OCI-LY1 (cell line): ENCODE measurements at regions not wholly inside any gene's neighbourhood (a gene's known extent, or its start where the extent isn't known, plus 50 kb on each side); places are given as distances from the start of the nearest gene placed in this dataset.
"Not testable (repeated sequence)": the region's sequence is repeated elsewhere in the genome, so short reads cannot be mapped to it uniquely, and the experiment has no call there.

ENCODE experiments used
- H2AFZ ChIP-seq: fragments of 200-600 bp; sonication (generic), shearing (Covaris generic); 2 replicates; pipeline ENCODE4 v1.6.0; 2014; ENCODE audit warnings: antibody characterized with exemption, mild to moderate bottlenecking, low read length
- H3F3A ChIP-seq: fragments of 200-600 bp; sonication (generic), shearing (Covaris generic); 2 replicates; pipeline ENCODE4 v1.6.0; 2014; ENCODE audit warnings: mild to moderate bottlenecking, antibody characterized with exemption, low read length, moderate library complexity; ENCODE audit not compliant: insufficient read depth
- H3K27ac ChIP-seq: fragments of 200-600 bp; sonication (generic); 2 replicates; pipeline ENCODE4 v1.5.1; 2014; ENCODE audit warnings: low read length, mixed run types, mild to moderate bottlenecking, low read depth; ENCODE audit not compliant: poor library complexity, severe bottlenecking
- H3K27me3 ChIP-seq: fragments of 200-600 bp; sonication (generic); 2 replicates; pipeline ENCODE4 v1.6.0; 2014; ENCODE audit warnings: antibody characterized with exemption, mild to moderate bottlenecking, low read length, moderate library complexity; ENCODE audit not compliant: insufficient read depth
- H3K36me3 ChIP-seq: fragments of 200-600 bp; sonication (generic); 2 replicates; pipeline ENCODE4 v1.6.1; 2014; ENCODE audit warnings: mild to moderate bottlenecking, antibody characterized with exemption, low read length, moderate library complexity, mixed read lengths; ENCODE audit not compliant: insufficient read depth
- H3K4me1 ChIP-seq: fragments of 200-600 bp; sonication (generic); 2 replicates; pipeline ENCODE4 v1.5.1; 2014; ENCODE audit warnings: mild to moderate bottlenecking, low read length, moderate library complexity; ENCODE audit not compliant: insufficient read depth, severe bottlenecking
- H3K4me2 ChIP-seq: fragments of 200-600 bp; sonication (generic), shearing (Covaris generic); 2 replicates; pipeline ENCODE4 v1.6.1; 2014; ENCODE audit warnings: low read length
- H3K4me3 ChIP-seq: fragments of 200-600 bp; sonication (generic); 2 replicates; pipeline ENCODE4 v1.5.1; 2014; ENCODE audit warnings: low read length, low read depth, mild to moderate bottlenecking, mixed read lengths; ENCODE audit not compliant: poor library complexity, severe bottlenecking
- H3K79me2 ChIP-seq: fragments of 200-600 bp; shearing (Covaris generic); 2 replicates; pipeline ENCODE4 v1.6.1; 2016; ENCODE audit warnings: mixed run types, low read length, mixed read lengths; ENCODE audit not compliant: insufficient read depth
- H3K9ac ChIP-seq: fragments of 200-600 bp; sonication (generic), shearing (Covaris generic); 2 replicates; pipeline ENCODE4 v1.6.1; 2014; ENCODE audit warnings: mild to moderate bottlenecking, low read length, mixed read lengths
- H3K9me2 ChIP-seq: fragments of 200-600 bp; sonication (generic), shearing (Covaris generic); 2 replicates; pipeline ENCODE4 v1.6.1; 2014; ENCODE audit warnings: low read depth, mild to moderate bottlenecking, low read length, mixed read lengths
- H3K9me3 ChIP-seq: fragments of 200-600 bp; shearing (Covaris generic); 2 replicates; pipeline ENCODE4 v1.6.1; 2014; ENCODE audit warnings: low read length, mixed read lengths
- H4K20me1 ChIP-seq: fragments of 200-600 bp; sonication (generic), shearing (Covaris generic); 2 replicates; pipeline ENCODE4 v1.6.0; 2016; ENCODE audit warnings: mild to moderate bottlenecking, low read length; ENCODE audit not compliant: insufficient read depth
- EZH2 ChIP-seq: fragments of 200-600 bp; sonication (generic), shearing (Covaris generic); IDR thresholded peaks from 2 replicates; pipeline ENCODE4 v1.8.0; 2017; ENCODE audit warnings: borderline replicate concordance, mixed run types, mild to moderate bottlenecking, antibody characterized with exemption, low read length, moderate library complexity, mixed read lengths
- TF ChIP-seq, protein P1 (sequence below): fragments of 200-600 bp; sonication (generic), shearing (Covaris generic); IDR thresholded peaks from 2 replicates; pipeline ENCODE4 v1.5.1; 2017; ENCODE audit warnings: mild to moderate bottlenecking, antibody characterized with exemption, low read length, moderate library complexity, mixed read lengths

DNA sequence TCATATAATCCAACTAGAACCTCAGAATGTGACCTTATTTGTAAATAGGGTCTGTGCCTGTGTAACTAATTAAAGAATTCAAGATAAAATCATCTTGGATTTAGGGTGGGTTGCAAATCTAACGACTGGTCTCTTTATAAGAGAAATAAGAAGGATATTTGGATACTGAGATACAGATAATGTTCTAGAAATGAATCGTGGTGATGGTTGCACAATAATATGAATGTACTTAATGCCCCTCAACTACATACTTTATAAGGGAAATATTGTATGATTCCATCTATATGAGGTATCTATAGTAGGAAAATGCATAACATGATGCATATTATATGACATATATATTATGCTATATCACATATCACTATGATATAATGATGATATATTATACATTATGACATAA is 265.7 kb downstream of the SEMA3D start:
- no peak for TF ChIP-seq EZH2
- TF ChIP-seq, protein P1, sequence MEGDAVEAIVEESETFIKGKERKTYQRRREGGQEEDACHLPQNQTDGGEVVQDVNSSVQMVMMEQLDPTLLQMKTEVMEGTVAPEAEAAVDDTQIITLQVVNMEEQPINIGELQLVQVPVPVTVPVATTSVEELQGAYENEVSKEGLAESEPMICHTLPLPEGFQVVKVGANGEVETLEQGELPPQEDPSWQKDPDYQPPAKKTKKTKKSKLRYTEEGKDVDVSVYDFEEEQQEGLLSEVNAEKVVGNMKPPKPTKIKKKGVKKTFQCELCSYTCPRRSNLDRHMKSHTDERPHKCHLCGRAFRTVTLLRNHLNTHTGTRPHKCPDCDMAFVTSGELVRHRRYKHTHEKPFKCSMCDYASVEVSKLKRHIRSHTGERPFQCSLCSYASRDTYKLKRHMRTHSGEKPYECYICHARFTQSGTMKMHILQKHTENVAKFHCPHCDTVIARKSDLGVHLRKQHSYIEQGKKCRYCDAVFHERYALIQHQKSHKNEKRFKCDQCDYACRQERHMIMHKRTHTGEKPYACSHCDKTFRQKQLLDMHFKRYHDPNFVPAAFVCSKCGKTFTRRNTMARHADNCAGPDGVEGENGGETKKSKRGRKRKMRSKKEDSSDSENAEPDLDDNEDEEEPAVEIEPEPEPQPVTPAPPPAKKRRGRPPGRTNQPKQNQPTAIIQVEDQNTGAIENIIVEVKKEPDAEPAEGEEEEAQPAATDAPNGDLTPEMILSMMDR: no peak
- Histone ChIP-seq H3K9me3 (no peaks in the 10 kb centered on the region), H3K4me3 (no peak overlapping the region), H3K27ac (no peak overlapping the region), H2AFZ (no peak overlapping the region), H3K4me1 (no peaks in the 10 kb centered on the region), H3K79me2 (no peaks in the 10 kb centered on the region), H4K20me1 (no peaks in the 10 kb centered on the region), H3K9me2 (no peaks in the 10 kb centered on the region), H3K4me2 (no peak overlapping the region), H3F3A (no peaks in the 10 kb centered on the region), H3K36me3 (no peaks in the 10 kb centered on the region), H3K9ac (no peak overlapping the region), H3K27me3 (no peaks in the 10 kb centered on the region)

DNA sequence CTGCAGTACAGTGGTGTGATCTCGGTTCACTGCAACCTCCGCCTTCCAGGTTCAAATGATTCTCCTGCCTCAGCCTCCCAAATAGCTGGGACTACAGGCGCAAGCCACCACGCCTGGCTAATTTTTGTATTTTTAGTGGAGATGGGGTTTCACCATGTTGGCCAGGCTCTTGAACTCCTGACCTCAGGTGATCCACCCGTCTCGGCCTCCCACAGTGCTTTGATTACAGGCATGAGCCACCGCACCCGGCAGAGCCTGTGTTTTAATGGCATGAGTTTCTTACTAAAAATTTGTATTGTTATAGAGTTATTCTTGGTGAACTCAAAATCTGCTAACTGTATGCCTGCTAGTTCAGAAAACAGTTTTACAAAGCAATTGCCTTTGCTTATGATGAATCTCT is 269.9 kb downstream of the SEMA3D start:
- not testable (repeated sequence) for H3K4me3 ChIP-seq, H3K27me3 ChIP-seq, H3K4me1 ChIP-seq, H3K9ac ChIP-seq, H3K9me3 ChIP-seq, H2AFZ ChIP-seq, H3K36me3 ChIP-seq, H3K27ac ChIP-seq, H3K4me2 ChIP-seq, H4K20me1 ChIP-seq, H3K9me2 ChIP-seq, H3K79me2 ChIP-seq, H3F3A ChIP-seq

DNA sequence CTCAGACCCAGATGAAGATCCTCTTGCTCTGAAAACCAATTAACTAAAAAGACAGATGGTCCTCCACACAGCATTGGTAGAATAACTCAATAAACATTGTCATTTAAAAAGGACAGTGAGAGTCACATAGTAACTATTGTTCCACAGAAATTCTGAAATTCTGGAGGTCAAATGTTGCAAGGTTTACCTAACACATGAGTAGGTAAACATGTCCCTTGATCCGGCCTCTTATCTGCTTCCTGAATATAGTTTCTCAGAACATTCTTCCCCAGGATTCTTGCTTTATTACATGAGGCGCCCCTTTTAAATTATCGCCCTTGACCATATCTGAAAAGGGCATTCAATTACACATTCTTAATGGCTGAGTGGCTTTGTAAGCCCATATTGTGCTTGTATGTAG is 270.7 kb downstream of the SEMA3D start:
- Histone ChIP-seq H3K79me2 (no peaks in the 10 kb centered on the region), H3K36me3 (no peaks in the 10 kb centered on the region), H3K4me2 (no peak overlapping the region), H3K4me3 (no peak overlapping the region), H4K20me1 (no peaks in the 10 kb centered on the region), H3K27ac (no peak overlapping the region), H3K9me2 (no peaks in the 10 kb centered on the region), H3K27me3 (no peaks in the 10 kb centered on the region), H3K9me3 (no peaks in the 10 kb centered on the region), H3F3A (no peaks in the 10 kb centered on the region), H2AFZ (no peak overlapping the region), H3K9ac (no peak overlapping the region), H3K4me1 (no peaks in the 10 kb centered on the region)
- no peak for TF ChIP-seq EZH2
- TF ChIP-seq, protein P1: no peak

DNA sequence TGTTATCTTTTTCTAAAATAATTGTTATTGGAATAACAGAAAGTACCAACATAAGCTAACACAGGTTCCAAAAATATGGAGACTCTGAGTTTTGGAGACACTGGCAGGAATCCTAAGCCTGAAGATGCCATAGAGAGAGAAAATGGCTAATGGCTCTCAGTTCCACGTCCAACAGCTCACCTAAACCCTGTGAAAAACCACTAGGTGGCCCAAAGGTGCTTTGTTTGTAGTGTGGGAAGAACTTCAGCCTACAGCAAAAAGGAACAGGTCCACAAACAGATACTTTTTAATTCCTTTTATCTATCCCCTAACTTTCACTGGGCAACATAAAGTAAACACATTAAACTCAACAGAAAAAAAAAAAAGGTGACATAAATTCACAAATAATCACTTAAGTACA is 272.3 kb downstream of the SEMA3D start:
- Histone ChIP-seq H3F3A (no peaks in the 10 kb centered on the region), H3K36me3 (no peaks in the 10 kb centered on the region), H4K20me1 (no peaks in the 10 kb centered on the region), H3K27me3 (no peaks in the 10 kb centered on the region), H3K9me2 (no peaks in the 10 kb centered on the region), H3K9ac (no peak overlapping the region), H2AFZ (no peak overlapping the region), H3K27ac (no peak overlapping the region), H3K4me1 (no peaks in the 10 kb centered on the region), H3K9me3 (no peaks in the 10 kb centered on the region), H3K4me2 (no peak overlapping the region), H3K4me3 (no peak overlapping the region), H3K79me2 (no peaks in the 10 kb centered on the region)
- no peak for TF ChIP-seq EZH2
- TF ChIP-seq, protein P1: no peak; the same call in 1 of the 2 replicates
